CD4-positive, CD25-positive, alpha-beta regulatory T cell (primary cell): ENCODE measurements at regions not wholly inside any gene's neighbourhood (a gene's known extent, or its start where the extent isn't known, plus 50 kb on each side); places are given as distances from the start of the nearest gene placed in this dataset.

Experiments used
- ATAC-seq, 2 donors: fragments of 150-1000 bp; cut with Tn5 transposase; one replicate each; pipeline ENCODE4 v1.10.0; 2021; ENCODE audit warnings: low read depth in 2 of 2, moderate number of reproducible peaks in 2 of 2, moderate library complexity in 1 of 2
- DNase-seq, 3 donors: peaks; one replicate each; pipeline versions ENCODE4 v3.0.0 to v3.0.0-alpha.2; 2012 to 2022; ENCODE audit warnings: mixed read lengths in 1 of 3
- H3K27ac ChIP-seq: one replicate; pipeline ENCODE4 v1.7.0; 2013; ENCODE audit warnings: mild to moderate bottlenecking, low read length; ENCODE audit not compliant: insufficient read depth, poor library complexity, severe bottlenecking
- H3K27me3 ChIP-seq: one replicate; pipeline ENCODE4 v1.7.0; 2013; ENCODE audit warnings: low read length; ENCODE audit not compliant: control insufficient read depth, insufficient read depth
- H3K36me3 ChIP-seq: one replicate; pipeline ENCODE4 v1.7.0; 2013; ENCODE audit warnings: mild to moderate bottlenecking, low read length, moderate library complexity; ENCODE audit not compliant: control insufficient read depth, insufficient read depth
- H3K4me1 ChIP-seq: 2 replicates; pipeline ENCODE4 v1.7.0; 2013; ENCODE audit warnings: mild to moderate bottlenecking, low read length; ENCODE audit not compliant: insufficient read depth, control insufficient read depth, poor library complexity, severe bottlenecking
- H3K4me3 ChIP-seq: one replicate; pipeline ENCODE4 v1.7.0; 2013; ENCODE audit warnings: low read depth, mild to moderate bottlenecking, low read length, moderate library complexity
- H3K9me3 ChIP-seq, 2 experiments: 1 replicate in 1 of 2; 2 replicates in 1 of 2; pipeline ENCODE4 v1.7.0; 2013; ENCODE audit warnings: low read length in 2 of 2, mild to moderate bottlenecking in 1 of 2, moderate library complexity in 1 of 2; ENCODE audit not compliant: control insufficient read depth in 2 of 2
- H3K27ac Mint-ChIP-seq, 3 donors: one replicate each; pipeline ENCODE4 v1.8.0; 2020 to 2022; ENCODE audit warnings: mild to moderate bottlenecking in 3 of 3, mixed read lengths in 3 of 3, moderate library complexity in 2 of 3
- H3K27me3 Mint-ChIP-seq: one replicate; pipeline ENCODE4 v1.8.0; 2022; ENCODE audit warnings: mild to moderate bottlenecking, mixed read lengths
- H3K36me3 Mint-ChIP-seq: one replicate; pipeline ENCODE4 v1.8.0; 2020; ENCODE audit warnings: mixed read lengths
- H3K4me1 Mint-ChIP-seq, 4 donors: one replicate each; pipeline ENCODE4 v1.8.0; 2020 to 2022; ENCODE audit warnings: mixed read lengths in 4 of 4, mild to moderate bottlenecking in 1 of 4
- H3K4me3 Mint-ChIP-seq, 4 donors: one replicate each; pipeline ENCODE4 v1.8.0; 2020 to 2022; ENCODE audit warnings: mild to moderate bottlenecking in 4 of 4, mixed read lengths in 4 of 4, moderate library complexity in 3 of 4
- H3K9me3 Mint-ChIP-seq, 7 donors: one replicate each; pipeline ENCODE4 v1.8.0; 2020 to 2022; ENCODE audit warnings: mixed read lengths in 7 of 7, mild to moderate bottlenecking in 3 of 7, moderate library complexity in 2 of 7

- H3K9me3 Mint-ChIP-seq, result peaks cover 0 to 6% (median 0%) of the 10 kb centered on the region in 7 donors
- H3K4me1 ChIP-seq, result no peaks in the 10 kb centered on the region
- H3K27me3 ChIP-seq, result peaks cover 3% of the 10 kb centered on the region
- no peak for DNase-seq
- H3K27me3 Mint-ChIP-seq, result peaks cover 5% of the 10 kb centered on the region
- H3K9me3 ChIP-seq, result no peaks in the 10 kb centered on the region
- no peaks in the 10 kb centered on the region for H3K4me1 Mint-ChIP-seq
- ATAC-seq, result no peak
- H3K4me3 Mint-ChIP-seq, result no peak overlapping the region
- H3K36me3 ChIP-seq, result no peaks in the 10 kb centered on the region
- H3K36me3 Mint-ChIP-seq, result no peaks in the 10 kb centered on the region
- H3K4me3 ChIP-seq, result no peak overlapping the region
- H3K27ac Mint-ChIP-seq, result no peak overlapping the region
- H3K27ac ChIP-seq, result no peak overlapping the region
These were observed 127.1 kb downstream of the TMEM30B start for GRCh38 chr14:61153914-61154545.

DNA sequence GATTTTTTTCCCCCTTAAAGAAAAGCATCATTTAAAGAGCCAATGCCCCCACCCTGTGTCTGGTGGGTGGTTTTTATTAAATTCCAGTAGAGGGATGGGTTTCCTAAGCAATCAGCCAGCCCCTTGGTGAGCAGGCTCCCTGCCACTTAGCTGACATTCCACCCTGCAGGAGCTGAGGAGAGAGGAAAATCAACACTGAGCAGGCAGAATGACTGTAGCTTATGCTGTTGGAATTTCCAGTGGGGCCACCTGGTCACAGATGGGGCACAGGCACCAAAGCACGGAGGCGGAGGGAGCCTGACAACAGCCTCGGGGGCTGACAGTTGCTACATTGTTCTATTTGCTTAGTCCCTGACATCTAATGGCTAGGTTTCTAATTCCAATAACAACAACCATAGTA lies 127.7 kb downstream of the TMEM30B start:
- H3K4me1 Mint-ChIP-seq, result no peaks in the 10 kb centered on the region

DNA sequence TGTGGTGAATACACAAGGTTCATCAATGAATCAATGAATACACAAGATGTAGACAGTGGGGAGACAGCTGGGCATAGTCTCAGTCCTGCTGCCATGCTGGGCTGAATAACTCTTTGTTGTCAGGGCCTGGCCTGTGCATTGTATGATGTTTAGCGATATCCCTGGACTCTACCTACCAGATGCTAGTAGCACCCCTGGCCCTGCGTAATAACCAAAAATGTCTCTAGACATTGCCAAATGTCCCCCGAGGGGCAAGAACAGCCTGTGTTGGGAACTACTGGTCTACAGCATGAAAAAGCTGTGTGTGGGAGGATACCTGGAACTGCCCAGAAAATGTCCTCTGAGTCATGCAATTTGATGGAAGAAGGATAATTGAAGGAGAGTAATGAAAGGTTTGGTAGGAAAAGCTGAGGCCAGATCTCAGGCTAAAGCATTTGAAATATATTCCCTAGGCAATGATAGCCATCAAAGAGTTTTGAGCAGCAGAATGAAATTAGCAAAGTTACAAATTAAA lies 128.2 kb downstream of the TMEM30B start:
- H3K4me1 Mint-ChIP-seq, result no peaks in the 10 kb centered on the region
- H3K36me3 Mint-ChIP-seq, result no peaks in the 10 kb centered on the region
- peaks cover 0 to 6% (median 0%) of the 10 kb centered on the region in 7 donors for H3K9me3 Mint-ChIP-seq
- DNase-seq (no peak), ATAC-seq (no peak)
- no peaks in the 10 kb centered on the region for H3K9me3 ChIP-seq
- no peak overlapping the region for H3K27ac Mint-ChIP-seq
- peaks cover 5% of the 10 kb centered on the region for H3K27me3 Mint-ChIP-seq
- no peaks in the 10 kb centered on the region for H3K4me1 ChIP-seq
- no peak overlapping the region for H3K27ac ChIP-seq
- H3K4me3 ChIP-seq, result no peak overlapping the region
- H3K36me3 ChIP-seq, result no peaks in the 10 kb centered on the region
- peaks cover 3% of the 10 kb centered on the region for H3K27me3 ChIP-seq
- H3K4me3 Mint-ChIP-seq, result no peak overlapping the region

More for the DNA sequence above, 127.7 kb downstream of the TMEM30B start:
- DNase-seq (no peak), ATAC-seq (no peak)
- Histone ChIP-seq H3K27ac (no peak overlapping the region), H3K27me3 (peaks cover 3% of the 10 kb centered on the region), H3K4me3 (no peak overlapping the region), H3K9me3 (no peaks in the 10 kb centered on the region), H3K4me1 (no peaks in the 10 kb centered on the region), H3K36me3 (no peaks in the 10 kb centered on the region)
- Mint-ChIP-seq H3K36me3 (no peaks in the 10 kb centered on the region), H3K9me3 (peaks cover 0 to 6% (median 0%) of the 10 kb centered on the region in 7 donors), H3K4me3 (no peak overlapping the region), H3K27me3 (peaks cover 5% of the 10 kb centered on the region), H3K27ac (no peak overlapping the region)

GRCh38 chr14:61151251-61151650 lies 129.9 kb downstream of the TMEM30B start:
- Mint-ChIP-seq H3K4me3 (no peak overlapping the region), H3K4me1 (no peaks in the 10 kb centered on the region), H3K27ac (no peak overlapping the region), H3K36me3 (no peaks in the 10 kb centered on the region), H3K9me3 (peaks cover 0 to 4% (median 2%) of the 10 kb centered on the region in 7 donors), H3K27me3 (peaks cover 5% of the 10 kb centered on the region)
- peaks cover 3% of the 10 kb centered on the region for H3K27me3 ChIP-seq
- H3K9me3 ChIP-seq, result no peaks in the 10 kb centered on the region
- ATAC-seq (no peak), DNase-seq (no peak)
- H3K4me1 ChIP-seq, result no peaks in the 10 kb centered on the region
- no peaks in the 10 kb centered on the region for H3K36me3 ChIP-seq
- no peak overlapping the region for H3K4me3 ChIP-seq
- no peak overlapping the region for H3K27ac ChIP-seq

GRCh38 chr14:61150851-61151250 lies 130.3 kb downstream of the TMEM30B start:
- no peak overlapping the region for H3K4me3 Mint-ChIP-seq
- H3K9me3 Mint-ChIP-seq, result peaks cover 0 to 4% (median 2%) of the 10 kb centered on the region in 7 donors
- DNase-seq, result no peak
- ATAC-seq, result no peak
- H3K4me1 Mint-ChIP-seq, result no peaks in the 10 kb centered on the region
- Histone ChIP-seq H3K4me1 (no peaks in the 10 kb centered on the region), H3K27ac (no peak overlapping the region), H3K36me3 (no peaks in the 10 kb centered on the region), H3K4me3 (no peak overlapping the region), H3K9me3 (no peaks in the 10 kb centered on the region), H3K27me3 (peaks cover 3% of the 10 kb centered on the region)
- H3K36me3 Mint-ChIP-seq, result no peaks in the 10 kb centered on the region
- peaks cover 5% of the 10 kb centered on the region for H3K27me3 Mint-ChIP-seq
- H3K27ac Mint-ChIP-seq, result no peak overlapping the region

DNA sequence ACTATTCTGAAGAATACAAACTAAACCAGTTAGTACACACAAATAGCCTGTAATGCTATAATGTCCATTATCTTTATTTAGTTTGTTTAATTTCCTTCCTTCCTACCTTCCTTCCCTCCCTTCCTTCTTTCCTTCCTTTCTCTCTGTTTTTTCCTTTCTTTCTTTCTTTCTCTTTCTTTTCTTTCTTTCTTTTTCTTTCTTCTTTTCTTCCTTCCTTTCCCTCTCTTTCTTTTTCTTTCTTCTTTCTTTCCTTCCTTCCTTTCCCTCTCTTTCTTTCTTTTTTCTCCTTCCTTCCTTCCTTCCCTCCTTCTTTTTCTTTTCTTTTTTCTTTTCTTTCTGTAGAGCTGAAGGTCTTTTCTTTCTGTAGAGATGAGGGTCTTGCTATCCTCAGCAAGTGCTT lies 131.2 kb downstream of the TMEM30B start:
- peaks cover 0 to 7% (median 4%) of the 10 kb centered on the region in 7 donors for H3K9me3 Mint-ChIP-seq
- no peak overlapping the region for H3K27ac Mint-ChIP-seq
- Histone ChIP-seq H3K27ac (no peak overlapping the region), H3K27me3 (peaks cover 3% of the 10 kb centered on the region), H3K9me3 (peaks cover 0 to 2% of the 10 kb centered on the region in 2 experiments), H3K4me1 (no peaks in the 10 kb centered on the region), H3K36me3 (no peaks in the 10 kb centered on the region), H3K4me3 (no peak overlapping the region)
- no peaks in the 10 kb centered on the region for H3K36me3 Mint-ChIP-seq
- H3K4me1 Mint-ChIP-seq, result no peaks in the 10 kb centered on the region
- H3K27me3 Mint-ChIP-seq, result peaks cover 5% of the 10 kb centered on the region
- ATAC-seq (no peak), DNase-seq (no peak)
- no peak overlapping the region for H3K4me3 Mint-ChIP-seq

DNA sequence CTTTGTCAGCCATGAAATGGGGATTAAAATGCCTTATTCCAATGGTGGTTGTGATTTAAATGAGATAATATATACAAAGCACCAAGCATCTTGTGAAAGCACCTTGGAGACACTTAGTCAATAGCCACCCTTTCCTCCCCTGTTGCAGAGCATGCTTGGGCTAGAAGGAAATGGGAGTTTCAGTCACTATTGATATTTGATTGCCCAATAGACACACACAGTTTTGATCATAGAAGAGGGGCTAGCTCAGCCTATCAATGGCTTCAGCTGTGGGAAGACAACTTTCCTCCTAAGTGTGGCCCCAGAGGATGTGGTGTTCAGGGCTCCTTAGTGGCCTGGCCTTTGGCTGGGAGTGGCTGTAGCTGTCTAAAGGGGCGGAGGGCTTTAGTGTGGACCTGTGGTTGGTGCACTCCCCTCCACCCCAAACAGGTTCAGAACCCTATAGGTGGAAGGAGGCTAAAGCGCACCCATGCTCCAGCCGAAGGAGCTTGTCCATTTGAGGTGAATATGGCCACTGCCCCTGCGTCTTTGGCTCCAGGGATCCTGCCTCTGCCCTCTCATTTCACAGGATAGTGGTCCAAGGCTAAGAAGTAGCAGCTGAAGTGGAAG lies 132.3 kb downstream of the TMEM30B start:
- H3K36me3 ChIP-seq, result no peaks in the 10 kb centered on the region
- no peak overlapping the region for H3K27ac Mint-ChIP-seq
- H3K4me3 ChIP-seq, result no peak overlapping the region
- DNase-seq (no peak), ATAC-seq (no peak)
- no peaks in the 10 kb centered on the region for H3K4me1 ChIP-seq
- H3K9me3 Mint-ChIP-seq, result peaks cover 0 to 16% (median 7%) of the 10 kb centered on the region in 7 donors
- peaks cover 7 to 8% of the 10 kb centered on the region in 2 experiments for H3K9me3 ChIP-seq
- H3K27me3 Mint-ChIP-seq, result peaks cover 8% of the 10 kb centered on the region
- H3K27me3 ChIP-seq, result peaks cover 3% of the 10 kb centered on the region
- no peaks in the 10 kb centered on the region for H3K4me1 Mint-ChIP-seq
- H3K4me3 Mint-ChIP-seq, result no peak overlapping the region
- no peak overlapping the region for H3K27ac ChIP-seq
- H3K36me3 Mint-ChIP-seq, result no peaks in the 10 kb centered on the region
